ENCODE measurements at regions not wholly inside any gene's neighbourhood (a gene's known extent, or its start where the extent isn't known, plus 50 kb on each side); places are given as distances from the start of the nearest gene placed in this dataset.
"Not testable (repeated sequence)": the region's sequence is repeated elsewhere in the genome, so short reads cannot be mapped to it uniquely, and the experiment has no call there.

DNA sequence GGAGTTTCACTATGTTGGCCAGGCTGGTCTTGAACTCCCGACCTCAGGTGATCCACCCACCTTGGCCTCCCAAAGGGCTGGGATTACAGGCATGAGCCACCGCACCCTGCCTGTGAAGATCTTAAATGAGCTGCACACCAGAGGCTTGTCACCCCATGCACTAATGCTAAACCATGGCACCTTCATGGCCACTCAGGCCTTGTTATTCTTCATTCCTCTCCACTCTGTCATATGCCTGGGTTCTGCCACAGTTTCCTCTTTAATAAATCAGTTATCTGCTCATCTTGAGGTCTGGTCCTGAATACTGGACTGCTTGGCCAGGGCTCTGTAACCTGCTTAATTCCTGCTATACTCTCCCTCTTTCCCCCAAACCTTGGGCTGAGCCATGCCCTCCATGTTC lies 104.3 kb upstream of the FOXN2 start:
- Mint-ChIP-seq H3K27ac (no peak overlapping the region), H3K36me3 (no peaks in the 10 kb centered on the region), H3K9me3 (ENCODE audit: low read depth) (no peaks in the 10 kb centered on the region)

DNA sequence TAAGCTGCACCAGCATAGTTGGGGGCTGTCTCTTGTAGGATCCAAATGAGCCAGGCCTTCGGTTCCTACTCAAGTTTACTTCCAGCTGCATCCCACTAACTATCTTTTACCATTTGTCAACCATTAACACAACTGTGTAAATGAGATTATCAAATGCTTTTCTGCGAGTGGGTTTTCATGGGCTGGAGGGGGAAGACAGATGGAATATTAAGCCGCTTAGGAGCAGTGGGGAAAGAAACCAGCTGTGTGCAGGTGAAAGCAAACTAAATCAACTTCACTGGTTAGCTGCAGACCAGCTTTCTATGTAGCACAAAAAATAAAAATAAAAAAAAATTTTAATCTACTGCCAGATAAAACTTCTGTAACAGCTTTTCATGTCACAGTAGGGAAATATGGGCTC lies 100.8 kb upstream of the FOXN2 start:
- Mint-ChIP-seq H3K27me3 (no peaks in the 10 kb centered on the region), H3K36me3 (no peaks in the 10 kb centered on the region), H3K4me3 (no peak overlapping the region), H3K27ac (no peak overlapping the region), H3K4me1 (ENCODE audit: low read depth) (peaks cover 3% of the 10 kb centered on the region), H3K9me3 (ENCODE audit: low read depth) (no peaks in the 10 kb centered on the region)

More for the DNA sequence above, 104.3 kb upstream of the FOXN2 start:
- peaks cover 3% of the 10 kb centered on the region for H3K4me1 Mint-ChIP-seq (ENCODE audit: low read depth)
- H3K4me3 Mint-ChIP-seq = no peak overlapping the region
- H3K27me3 Mint-ChIP-seq = no peaks in the 10 kb centered on the region

DNA sequence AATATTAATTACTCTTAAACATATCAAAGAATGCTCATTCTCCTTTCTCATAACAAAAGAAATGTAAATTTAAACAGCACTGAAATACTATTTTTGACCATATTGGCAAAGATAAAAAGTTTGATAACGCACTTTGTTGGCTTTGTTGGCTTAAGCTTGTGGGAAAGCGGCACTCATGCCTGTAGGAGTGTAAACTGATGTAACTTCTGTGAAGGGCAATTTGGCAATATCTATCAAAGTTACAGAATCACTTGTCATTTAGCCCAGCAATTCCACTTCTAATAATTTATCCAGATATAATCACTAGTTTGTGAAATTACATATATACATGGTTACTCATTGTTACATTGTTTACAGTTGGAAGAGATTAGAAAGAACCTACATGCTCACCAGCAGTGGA lies 96.3 kb upstream of the FOXN2 start:
- Mint-ChIP-seq H3K36me3 (no peaks in the 10 kb centered on the region), H3K4me3 (no peak overlapping the region), H3K27ac (no peak overlapping the region), H3K27me3 (no peaks in the 10 kb centered on the region), H3K9me3 (ENCODE audit: low read depth) (no peaks in the 10 kb centered on the region), H3K4me1 (ENCODE audit: low read depth) (peaks cover 10% of the 10 kb centered on the region)

DNA sequence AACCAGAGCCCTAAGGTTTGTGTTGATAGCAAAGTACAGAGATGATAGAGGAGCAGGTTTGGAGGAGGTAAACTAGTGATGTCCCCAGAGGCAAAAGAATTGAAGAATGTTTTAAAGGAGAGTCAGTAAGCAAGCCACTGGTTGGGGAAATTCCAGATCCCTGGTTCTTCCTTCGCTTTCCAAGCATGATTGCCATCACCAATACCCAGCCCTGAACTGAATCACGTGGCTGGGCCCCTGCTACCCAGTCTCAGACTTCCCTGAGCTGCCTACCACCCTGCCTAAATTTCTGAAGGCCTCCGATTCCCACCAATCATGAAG lies 95.3 kb upstream of the FOXN2 start:
- Mint-ChIP-seq H3K27me3 (no peaks in the 10 kb centered on the region), H3K27ac (no peak overlapping the region), H3K4me3 (no peak overlapping the region), H3K4me1 (ENCODE audit: low read depth) (peaks cover 10% of the 10 kb centered on the region), H3K9me3 (ENCODE audit: low read depth) (no peaks in the 10 kb centered on the region), H3K36me3 (no peaks in the 10 kb centered on the region)

DNA sequence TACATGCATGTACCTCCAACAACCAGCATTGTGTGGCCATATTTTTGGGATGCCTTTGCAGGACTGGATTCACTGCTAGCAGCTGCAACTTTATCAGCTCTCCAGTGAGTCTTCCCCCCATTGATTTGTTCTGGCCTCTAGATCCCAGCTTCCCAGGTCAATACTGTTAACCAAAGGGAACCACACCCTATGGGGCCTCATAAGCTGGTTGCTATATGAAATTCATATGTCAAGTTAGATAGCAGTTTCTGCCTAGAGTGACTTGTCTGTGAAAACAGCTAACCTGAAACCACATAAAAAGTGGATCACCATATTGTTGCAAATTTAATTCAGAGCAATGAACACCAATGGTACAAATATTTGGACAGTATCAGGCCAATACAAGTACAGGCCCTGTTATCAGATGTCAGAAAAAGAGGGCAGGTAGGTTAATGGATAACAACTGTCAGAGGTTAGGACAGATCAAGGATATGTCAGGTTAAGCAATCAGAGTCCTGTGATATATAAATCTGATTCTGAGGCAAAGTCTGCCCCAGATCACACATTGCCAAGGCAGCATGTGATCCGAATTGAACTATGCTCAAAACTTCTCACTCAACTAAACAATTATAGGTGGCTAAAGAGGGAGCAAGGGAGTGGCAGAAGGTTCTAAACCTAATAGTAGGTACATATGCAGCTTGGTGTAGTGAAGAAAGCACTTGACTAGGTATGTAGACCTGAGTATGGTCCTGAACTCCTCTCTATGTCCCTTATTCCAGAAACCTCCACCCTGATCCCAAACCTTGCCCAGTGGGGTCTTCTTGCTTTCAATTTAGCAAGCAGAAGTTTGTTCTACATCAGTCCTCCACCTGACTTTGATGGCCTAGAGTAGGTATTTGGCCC lies 94.7 kb upstream of the FOXN2 start:
- no peak overlapping the region for H3K27ac Mint-ChIP-seq
- no peak overlapping the region for H3K4me3 Mint-ChIP-seq
- H3K4me1 Mint-ChIP-seq (ENCODE audit: low read depth) = peaks cover 10% of the 10 kb centered on the region
- H3K9me3 Mint-ChIP-seq (ENCODE audit: low read depth) = no peaks in the 10 kb centered on the region
- no peaks in the 10 kb centered on the region for H3K27me3 Mint-ChIP-seq
- H3K36me3 Mint-ChIP-seq = no peaks in the 10 kb centered on the region

DNA sequence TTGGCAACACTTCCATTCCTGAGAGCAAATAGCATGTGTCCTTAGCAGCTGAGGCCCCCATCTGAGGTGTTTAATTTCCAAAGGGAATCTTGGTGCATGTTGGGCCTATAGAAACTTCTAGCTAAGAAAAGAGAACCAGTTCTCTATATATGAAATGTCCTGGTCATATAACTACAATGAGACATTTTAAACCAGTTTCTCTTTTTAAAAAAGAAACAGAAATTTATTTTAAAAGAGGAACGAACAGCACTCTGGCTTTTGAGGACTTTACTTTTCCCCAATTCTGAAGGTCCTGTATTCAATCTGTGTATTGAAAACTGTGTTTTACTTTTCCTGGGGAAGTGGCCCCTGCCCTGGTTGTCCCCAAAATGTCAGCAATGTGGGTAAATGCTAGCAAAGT lies 94.0 kb upstream of the FOXN2 start:
- Mint-ChIP-seq H3K9me3 (ENCODE audit: low read depth) (no peaks in the 10 kb centered on the region), H3K36me3 (no peaks in the 10 kb centered on the region), H3K4me3 (no peak overlapping the region), H3K27me3 (no peaks in the 10 kb centered on the region), H3K4me1 (ENCODE audit: low read depth) (peaks cover 10% of the 10 kb centered on the region), H3K27ac (no peak overlapping the region)

- Mint-ChIP-seq H3K36me3 (no peaks in the 10 kb centered on the region), H3K4me1 (ENCODE audit: low read depth) (peaks cover 10% of the 10 kb centered on the region), H3K9me3 (ENCODE audit: low read depth) (no peaks in the 10 kb centered on the region), H3K4me3 (no peak overlapping the region), H3K27ac (no peak overlapping the region), H3K27me3 (no peaks in the 10 kb centered on the region)
Observed at GRCh38 chr2:48221846-48222516, 92.5 kb upstream of the FOXN2 start.

DNA sequence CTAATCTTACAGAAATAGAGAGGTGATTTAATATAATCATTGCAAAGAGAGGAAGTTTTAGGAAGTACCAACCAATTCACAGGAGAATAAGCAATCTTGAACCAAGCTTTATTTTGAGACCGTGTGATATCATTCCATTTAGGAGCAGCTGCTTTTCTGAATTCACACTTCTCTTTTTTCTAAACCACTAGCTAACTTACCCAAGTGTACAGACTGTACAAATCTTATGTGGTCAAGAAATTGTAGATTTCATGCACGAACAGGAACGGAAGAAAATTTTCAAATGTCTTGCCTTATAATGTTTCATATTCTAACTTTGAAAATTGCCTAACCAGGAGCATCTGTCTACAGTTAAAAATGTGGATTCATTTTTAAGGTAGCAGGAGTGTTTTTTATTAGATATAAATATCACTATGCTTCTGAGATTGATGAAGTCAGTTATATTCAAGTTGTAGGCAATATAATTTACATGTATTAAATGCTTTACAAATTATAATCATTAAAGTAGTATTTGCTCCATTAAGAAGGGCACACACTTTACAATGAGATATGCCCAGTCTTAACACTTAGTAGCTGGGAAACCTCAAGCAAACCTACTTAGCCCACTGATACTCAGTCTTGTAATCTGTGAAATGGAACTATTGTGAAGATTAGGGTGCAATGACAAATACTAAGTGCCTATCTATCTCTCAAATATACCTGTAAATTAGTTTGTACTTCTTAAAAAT lies 86.7 kb upstream of the FOXN2 start:
- H3K4me1 Mint-ChIP-seq (ENCODE audit: low read depth) = no peaks in the 10 kb centered on the region
- no peak overlapping the region for H3K27ac Mint-ChIP-seq
- peaks cover 2% of the 10 kb centered on the region for H3K27me3 Mint-ChIP-seq
- H3K9me3 Mint-ChIP-seq (ENCODE audit: low read depth) = no peaks in the 10 kb centered on the region
- no peaks in the 10 kb centered on the region for H3K36me3 Mint-ChIP-seq
- no peak overlapping the region for H3K4me3 Mint-ChIP-seq

DNA sequence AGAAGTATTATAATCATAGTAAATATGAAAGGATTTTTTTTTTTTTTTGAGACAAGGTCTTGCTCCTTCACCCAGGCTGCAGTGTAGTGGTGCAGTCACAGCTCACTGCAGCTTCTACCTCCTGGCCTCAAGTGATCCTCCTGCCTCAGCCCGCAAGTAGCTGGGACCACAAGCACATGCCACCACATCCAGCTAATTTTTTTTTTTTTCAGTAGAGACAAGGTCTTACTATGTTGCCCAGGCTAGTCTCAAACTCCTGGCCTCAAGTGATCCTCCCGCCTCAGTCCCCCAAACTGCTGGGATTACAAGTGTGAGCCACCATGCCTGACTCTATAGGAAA lies 86.2 kb upstream of the FOXN2 start:
- H3K4me3 Mint-ChIP-seq = no peak overlapping the region
- H3K36me3 Mint-ChIP-seq = no peaks in the 10 kb centered on the region
- H3K4me1 Mint-ChIP-seq (ENCODE audit: low read depth) = no peaks in the 10 kb centered on the region
- H3K27me3 Mint-ChIP-seq = peaks cover 2% of the 10 kb centered on the region
- no peaks in the 10 kb centered on the region for H3K9me3 Mint-ChIP-seq (ENCODE audit: low read depth)
- no peak overlapping the region for H3K27ac Mint-ChIP-seq

DNA sequence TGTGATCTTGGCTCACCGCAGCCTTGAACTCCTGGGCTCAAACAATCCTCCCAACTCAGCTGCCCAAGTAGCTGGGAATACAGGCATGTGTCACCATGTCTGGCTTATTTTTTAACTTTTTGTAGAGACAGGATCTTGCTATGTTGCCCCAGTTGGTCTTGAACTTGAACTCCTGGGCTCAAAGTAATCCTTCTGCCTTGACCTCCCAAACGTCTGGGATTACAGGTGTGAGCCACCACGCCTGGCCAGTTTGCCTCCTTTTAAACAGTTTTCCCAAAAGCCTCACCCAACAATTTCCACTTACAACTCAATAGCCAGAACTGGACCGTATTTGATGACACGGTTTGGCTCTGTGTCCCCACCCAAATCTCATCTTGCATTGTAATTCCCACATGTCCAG lies 85.4 kb upstream of the FOXN2 start:
- H3K36me3 Mint-ChIP-seq = no peaks in the 10 kb centered on the region
- no peaks in the 10 kb centered on the region for H3K9me3 Mint-ChIP-seq (ENCODE audit: low read depth)
- no peaks in the 10 kb centered on the region for H3K4me1 Mint-ChIP-seq (ENCODE audit: low read depth)
- H3K27ac Mint-ChIP-seq = no peak overlapping the region
- H3K4me3 Mint-ChIP-seq = no peak overlapping the region
- H3K27me3 Mint-ChIP-seq = peaks cover 2% of the 10 kb centered on the region

GRCh38 chr2:48230834-48231233 lies 83.6 kb upstream of the FOXN2 start:
- H3K4me3 Mint-ChIP-seq = no peak overlapping the region
- no peak overlapping the region for H3K27ac Mint-ChIP-seq
- H3K27me3 Mint-ChIP-seq = peaks cover 2% of the 10 kb centered on the region
- H3K9me3 Mint-ChIP-seq (ENCODE audit: low read depth) = no peaks in the 10 kb centered on the region
- H3K4me1 Mint-ChIP-seq (ENCODE audit: low read depth) = no peaks in the 10 kb centered on the region
- H3K36me3 Mint-ChIP-seq = no peaks in the 10 kb centered on the region

DNA sequence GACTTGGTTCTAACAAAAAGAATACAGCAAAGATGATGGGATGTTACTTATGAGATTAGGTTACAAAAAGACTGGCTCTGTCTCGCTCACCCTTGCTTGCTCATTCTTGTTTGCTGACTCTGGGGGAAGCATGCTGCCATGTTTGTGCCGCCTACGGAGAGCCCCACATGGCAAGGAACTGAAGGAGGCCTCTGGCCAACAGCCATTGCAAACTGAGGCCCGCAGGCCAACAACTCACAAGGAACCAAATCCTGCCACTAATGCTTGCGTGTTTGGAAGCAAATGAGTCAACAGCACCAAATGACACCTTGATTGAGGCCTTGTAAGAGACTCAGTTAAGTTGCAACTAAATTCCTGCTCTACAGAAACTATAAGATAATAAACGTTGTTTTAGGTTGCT lies 82.1 kb upstream of the FOXN2 start:
- no peaks in the 10 kb centered on the region for H3K9me3 Mint-ChIP-seq (ENCODE audit: low read depth)
- no peak overlapping the region for H3K27ac Mint-ChIP-seq
- no peak overlapping the region for H3K4me3 Mint-ChIP-seq
- no peaks in the 10 kb centered on the region for H3K36me3 Mint-ChIP-seq
- peaks cover 9% of the 10 kb centered on the region for H3K4me1 Mint-ChIP-seq (ENCODE audit: low read depth)
- peaks cover 2% of the 10 kb centered on the region for H3K27me3 Mint-ChIP-seq

GRCh38 chr2:48233005-48233404 lies 81.5 kb upstream of the FOXN2 start:
- Mint-ChIP-seq H3K27me3 (no peaks in the 10 kb centered on the region), H3K4me3 (no peak overlapping the region), H3K27ac (no peak overlapping the region), H3K4me1 (ENCODE audit: low read depth) (peaks cover 9% of the 10 kb centered on the region), H3K9me3 (ENCODE audit: low read depth) (no peaks in the 10 kb centered on the region), H3K36me3 (no peaks in the 10 kb centered on the region)

- H3K9me3 Mint-ChIP-seq (ENCODE audit: low read depth); H3K4me3 Mint-ChIP-seq; H3K36me3 Mint-ChIP-seq; H3K4me1 Mint-ChIP-seq (ENCODE audit: low read depth); H3K27ac Mint-ChIP-seq; H3K27me3 Mint-ChIP-seq: not testable (repeated sequence)
Observed at GRCh38 chr2:48233824-48234223, 80.7 kb upstream of the FOXN2 start.

GRCh38 chr2:48235076-48235475 lies 79.4 kb upstream of the FOXN2 start:
- peaks cover 9% of the 10 kb centered on the region for H3K4me1 Mint-ChIP-seq (ENCODE audit: low read depth)
- peaks cover 3% of the 10 kb centered on the region for H3K36me3 Mint-ChIP-seq
- no peaks in the 10 kb centered on the region for H3K9me3 Mint-ChIP-seq (ENCODE audit: low read depth)
- no peaks in the 10 kb centered on the region for H3K27me3 Mint-ChIP-seq
- H3K27ac Mint-ChIP-seq = no peak overlapping the region
- no peak overlapping the region for H3K4me3 Mint-ChIP-seq
